Right kidney (tissue), 1 donor: ENCODE measurements at regions not wholly inside any gene's neighbourhood (a gene's known extent, or its start where the extent isn't known, plus 50 kb on each side); places are given as distances from the start of the nearest gene placed in this dataset.
A peak's percentile ranks its signal among the peaks of the same experiment; 100 is the strongest.
"Not testable (repeated sequence)": the region's sequence is repeated elsewhere in the genome, so short reads cannot be mapped to it uniquely, and the experiment has no call there.

Experiments
- DNase-seq: peaks from one replicate; pipeline ENCODE4 v3.0.0-alpha.2; 2016

DNA sequence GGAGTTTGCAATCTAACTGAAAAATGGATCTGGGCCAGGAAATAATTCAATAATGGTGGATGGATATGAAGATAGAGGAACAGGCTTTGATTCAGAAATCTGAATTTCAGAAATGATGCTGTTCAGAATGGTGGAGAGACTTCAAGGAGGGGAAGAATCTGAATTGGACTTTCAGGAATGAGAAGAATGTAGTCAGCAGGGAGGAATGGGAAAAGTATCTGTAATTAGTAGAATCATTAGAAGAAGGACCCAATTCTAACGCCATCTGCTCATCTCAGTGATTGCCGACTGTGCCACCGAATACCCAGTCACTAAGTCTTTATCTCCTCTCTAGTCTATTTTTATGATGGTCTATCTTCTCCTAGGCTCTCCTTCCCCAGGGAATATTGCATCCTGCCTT lies 363.2 kb downstream of the GALC start:
- no peak for DNase-seq

DNA sequence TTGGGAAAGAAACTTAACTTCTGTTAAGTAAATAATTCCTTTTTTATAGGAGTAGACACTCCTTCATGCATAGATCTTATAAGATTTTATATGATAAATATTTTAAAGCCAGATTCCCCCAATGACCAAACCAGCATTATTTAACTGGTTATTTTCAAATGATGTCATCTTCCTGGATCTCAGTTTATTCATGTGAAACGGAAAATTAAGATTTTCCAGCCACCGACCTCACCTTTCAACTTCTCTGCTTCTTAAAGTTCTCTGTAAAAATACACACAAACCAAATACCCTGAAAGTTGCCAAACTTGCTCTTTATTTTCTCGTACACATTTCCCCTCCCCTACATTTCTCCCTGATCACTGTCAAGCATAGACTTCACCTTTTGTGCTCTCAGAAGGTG lies 364.2 kb downstream of the GALC start:
- no peak for DNase-seq

DNA sequence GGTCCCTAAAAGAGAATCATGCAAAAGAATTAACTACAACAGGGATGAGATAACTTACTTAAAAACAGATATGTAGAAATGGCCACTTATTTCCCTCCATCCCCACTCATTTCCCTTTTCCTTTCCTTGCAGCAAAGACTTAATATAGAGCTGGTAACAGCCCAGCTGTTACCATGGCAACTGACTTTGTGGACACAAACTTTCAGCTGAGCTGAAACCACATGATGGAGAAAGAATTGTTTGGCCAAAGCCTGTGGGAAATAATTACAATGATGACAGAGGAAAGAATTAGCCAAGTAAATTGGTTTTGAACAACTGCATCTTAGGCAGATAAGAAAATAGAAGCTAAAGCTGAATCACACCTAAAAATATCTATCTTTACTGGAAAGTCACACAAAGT lies 364.9 kb downstream of the GALC start:
- DNase-seq, result no peak

DNA sequence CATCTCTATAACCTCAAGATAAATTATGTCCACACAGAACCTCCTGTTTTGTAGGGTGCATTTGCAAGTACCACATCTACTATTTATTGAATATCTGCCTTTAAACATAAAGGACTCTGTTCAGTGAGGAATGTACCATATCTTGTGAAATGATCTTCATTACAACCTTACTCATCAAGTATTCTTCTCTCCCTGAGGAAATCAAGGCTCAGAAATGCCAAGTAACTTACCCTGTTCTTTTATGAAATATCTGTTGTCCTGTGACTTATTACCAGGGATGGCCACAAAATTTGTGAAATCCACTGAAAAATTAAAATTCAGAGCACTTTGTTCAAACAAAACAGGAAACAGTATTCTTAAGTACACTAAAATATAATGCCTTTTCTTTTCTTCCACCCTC lies 366.7 kb downstream of the GALC start:
- no peak for DNase-seq

DNA sequence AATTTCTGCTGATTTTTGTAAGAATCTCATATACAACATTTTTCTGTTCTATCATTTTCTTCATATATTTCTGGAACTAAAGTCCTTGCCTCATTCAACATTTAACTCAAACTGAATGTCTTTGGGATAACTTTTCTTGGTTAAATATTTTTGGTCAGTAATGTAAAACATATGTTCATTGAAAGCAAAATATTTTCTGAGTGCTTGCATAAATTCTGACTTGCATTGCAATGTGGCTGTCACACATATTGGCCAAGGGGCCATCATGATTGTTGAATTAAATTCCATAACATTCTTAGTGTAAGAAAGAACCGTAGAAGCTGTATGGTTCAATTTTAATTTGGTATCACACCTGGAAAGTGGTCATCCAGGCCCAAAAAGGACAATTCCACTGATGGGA lies 369.4 kb downstream of the GALC start:
- no peak for DNase-seq

DNA sequence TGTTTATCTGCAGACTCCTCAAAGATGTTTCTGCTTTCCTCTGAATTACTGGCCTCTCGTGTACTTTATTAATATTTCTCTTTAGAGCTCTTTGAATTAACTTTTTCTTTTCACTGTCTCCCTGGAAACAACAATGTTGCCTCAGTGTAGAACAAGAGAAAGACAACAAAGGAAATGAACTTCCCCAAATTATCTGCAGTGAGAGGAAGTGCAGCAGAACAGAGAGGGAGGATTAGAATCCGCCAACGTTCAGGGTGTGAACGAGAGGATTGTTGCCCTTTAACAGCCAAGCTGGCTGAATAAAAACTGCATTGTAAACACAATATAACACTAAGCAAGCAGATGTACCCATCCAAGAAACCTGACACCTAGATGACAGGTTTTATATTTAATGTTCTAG lies 375.9 kb downstream of the GALC start:
- DNase-seq, result no peak

DNA sequence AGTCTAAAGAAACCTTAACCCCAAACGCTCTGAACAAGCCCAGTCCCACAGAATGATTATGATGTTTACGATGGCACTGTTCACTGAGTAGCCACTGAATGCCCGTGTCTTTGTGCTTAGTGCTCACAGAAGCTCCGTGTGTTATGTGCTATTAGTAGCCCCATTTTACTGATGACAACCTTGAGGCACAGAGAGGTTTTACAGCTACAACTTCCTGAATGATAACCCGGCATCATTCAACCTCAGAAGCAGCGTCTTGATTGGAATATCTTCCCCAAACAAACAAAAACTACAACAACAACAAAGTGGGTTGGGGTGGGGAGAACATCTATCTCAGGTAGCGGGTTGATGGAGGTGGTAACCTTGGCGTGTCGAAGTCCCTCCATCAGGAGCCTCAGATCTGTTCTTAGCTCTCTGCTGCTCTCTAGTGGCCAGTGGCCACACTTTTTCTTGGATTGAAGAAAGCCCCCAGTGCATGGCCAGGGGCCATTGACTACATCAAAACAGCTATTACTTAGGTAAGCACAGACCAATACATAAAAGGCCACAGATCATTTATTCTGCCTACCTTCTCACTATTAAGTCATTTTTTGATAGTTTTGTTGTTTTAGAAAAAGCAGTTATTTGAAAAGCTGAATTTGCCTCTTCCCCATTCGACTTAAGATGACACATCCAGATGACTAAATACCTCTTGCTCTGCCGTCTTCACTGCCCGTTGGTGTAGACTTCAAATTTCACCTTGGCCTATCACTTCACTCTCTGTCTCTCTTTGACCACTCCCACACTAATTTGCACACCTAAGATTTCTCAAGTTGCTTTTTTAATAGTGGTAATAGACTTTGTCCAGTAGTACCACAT lies 376.9 kb downstream of the GALC start:
- peak; percentile 49 for DNase-seq

DNA sequence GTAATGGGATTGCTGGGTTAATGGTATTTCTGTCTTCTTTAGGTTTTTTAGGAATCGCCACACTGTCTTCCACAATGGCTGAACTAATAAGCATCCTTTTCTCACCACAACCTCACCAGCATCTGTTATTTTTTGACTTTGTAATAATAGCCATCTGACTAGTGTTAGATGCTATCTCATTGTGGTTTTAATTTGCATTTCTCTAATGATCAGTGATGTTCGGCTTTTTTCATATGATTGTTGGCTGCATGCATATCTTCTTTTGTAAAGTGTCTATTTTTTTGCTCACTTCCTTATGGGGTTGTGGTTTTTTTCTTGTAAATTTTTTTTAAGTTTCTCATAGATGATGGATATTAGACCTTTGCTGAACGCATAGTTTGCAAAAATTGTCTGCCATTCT lies 377.9 kb downstream of the GALC start:
- DNase-seq, result no peak

DNA sequence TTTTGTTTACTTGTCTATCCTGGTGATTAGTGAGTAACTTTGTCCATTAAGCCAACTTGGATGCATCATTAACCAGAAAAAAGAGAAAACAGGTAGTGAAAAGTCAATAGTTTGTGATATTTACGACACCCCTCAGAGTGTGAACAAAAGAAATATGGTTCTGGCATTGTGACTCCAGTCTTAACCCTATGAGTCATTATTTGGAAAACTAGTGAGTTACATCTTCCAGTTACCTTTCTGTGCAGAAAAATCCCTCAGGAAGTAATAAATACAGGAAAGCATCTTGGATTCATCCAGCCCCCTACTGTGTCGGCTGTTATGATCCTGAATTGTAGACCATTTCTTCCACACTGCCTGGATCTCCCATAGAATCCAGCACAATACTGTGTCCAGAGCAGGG lies 379.1 kb downstream of the GALC start:
- DNase-seq, result no peak

DNA sequence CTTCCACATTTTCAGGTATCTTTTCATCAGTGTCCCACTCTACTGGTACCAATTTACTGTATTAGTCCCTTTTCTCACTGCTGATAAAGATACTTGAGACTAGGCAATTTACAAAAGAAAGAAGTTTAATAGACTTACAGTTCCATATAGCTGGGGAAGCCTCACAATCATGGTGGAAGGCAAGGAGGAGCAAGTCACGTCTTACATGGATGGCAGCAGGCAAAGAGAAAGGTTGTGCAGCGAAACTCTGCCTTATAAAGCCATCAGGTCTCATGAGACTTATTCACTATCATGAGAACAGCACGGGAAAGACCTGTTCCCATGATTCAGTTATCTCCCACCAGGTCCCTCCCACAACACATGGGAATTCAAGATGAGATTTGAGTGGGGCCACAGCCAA lies 385.9 kb downstream of the GALC start:
- DNase-seq, result not testable (repeated sequence)

DNA sequence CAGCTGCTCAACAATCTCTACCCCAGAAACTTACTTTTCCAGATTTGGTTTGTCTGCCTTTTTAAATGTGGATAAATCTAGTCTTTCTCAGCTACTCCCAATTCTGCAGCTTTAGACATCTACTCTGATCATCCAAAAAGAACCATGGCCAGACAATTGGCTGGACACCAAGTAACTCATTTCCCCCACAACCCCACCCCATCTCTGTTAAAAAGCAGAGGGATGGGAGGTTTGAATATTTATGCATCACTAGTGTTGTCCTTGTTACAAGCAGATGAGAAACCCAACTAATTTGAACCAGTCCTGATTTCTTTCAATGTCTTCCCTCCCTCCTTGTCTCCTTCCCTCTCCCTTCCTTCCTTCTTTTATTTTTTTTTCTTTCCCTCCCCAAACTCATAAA lies 391.9 kb downstream of the GALC start:
- no peak for DNase-seq

DNA sequence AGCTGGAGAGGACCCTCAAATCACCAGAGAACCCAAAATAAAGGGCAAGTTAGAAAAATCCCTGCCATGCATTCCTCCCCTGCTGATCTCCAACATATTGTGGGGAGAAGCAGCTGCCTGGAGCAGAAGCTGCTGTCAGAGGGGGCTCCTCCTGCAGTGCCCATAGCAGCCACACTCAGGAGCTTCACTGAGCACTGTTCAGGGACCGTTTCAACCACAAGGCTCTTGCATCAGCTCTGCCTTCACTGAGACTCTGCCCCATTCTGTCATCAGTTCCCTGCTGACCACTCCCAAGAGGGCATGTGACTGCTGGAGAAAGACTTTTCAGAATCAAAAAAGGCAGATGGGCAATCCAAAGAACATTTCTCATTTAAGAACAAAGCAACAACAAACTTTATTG lies 392.7 kb downstream of the GALC start:
- no peak for DNase-seq

DNA sequence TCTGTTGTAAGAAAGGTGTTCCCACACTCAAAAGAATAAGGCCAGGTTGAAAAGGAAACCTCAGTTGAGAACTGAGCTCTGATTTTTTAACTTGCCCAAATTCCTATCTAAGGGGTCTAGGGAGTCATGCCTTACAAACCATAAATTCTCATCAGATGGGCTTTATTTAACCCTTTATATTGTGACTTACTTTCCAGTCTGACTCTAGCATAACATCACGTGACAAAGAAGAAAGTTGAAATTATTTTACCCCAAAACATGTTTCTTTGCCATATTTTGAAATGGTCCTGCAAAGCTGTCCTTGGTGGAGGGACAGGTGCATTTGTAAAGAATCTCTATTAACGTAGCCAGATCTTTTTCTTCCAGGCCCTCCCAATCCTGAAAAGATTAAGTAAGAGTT lies 411.7 kb downstream of the GALC start:
- DNase-seq, result no peak

DNA sequence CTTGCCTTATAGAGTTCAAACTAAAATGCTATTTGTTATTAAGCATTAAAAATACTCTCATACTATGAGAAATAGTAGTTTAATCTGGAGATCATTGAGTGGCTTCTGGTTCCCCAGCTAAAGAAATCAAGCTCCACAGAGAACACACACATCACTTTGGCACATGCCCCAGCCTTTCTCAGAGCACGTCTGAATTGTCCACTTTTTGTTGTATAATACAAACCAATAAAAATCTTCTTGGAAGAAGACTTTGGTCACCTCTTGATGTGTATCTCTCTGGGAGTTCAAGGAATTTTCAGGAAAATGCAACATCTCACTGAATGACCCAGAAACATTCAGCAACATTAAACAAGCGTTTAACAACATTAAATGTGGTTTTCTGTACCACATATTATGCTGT lies 413.9 kb downstream of the GALC start:
- DNase-seq, result no peak

DNA sequence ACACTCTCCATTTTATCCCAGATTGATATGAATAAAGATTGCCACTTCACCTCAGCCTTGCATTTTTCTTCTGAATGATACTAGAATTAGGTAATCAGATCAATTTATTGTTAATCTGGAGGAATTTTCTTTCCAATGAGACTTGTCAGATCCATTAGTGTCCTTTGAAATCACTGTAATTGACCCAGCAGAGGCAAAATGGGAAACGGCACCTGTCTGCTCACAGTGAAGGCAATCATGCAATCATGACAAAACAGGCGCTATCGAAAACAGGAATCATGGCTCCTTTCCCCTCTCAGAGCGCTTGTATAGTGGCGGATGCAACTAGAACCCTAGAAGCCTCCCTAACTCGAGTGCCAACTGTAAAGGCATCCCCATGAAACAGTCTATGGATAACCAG lies 417.6 kb downstream of the GALC start:
- no peak for DNase-seq

DNA sequence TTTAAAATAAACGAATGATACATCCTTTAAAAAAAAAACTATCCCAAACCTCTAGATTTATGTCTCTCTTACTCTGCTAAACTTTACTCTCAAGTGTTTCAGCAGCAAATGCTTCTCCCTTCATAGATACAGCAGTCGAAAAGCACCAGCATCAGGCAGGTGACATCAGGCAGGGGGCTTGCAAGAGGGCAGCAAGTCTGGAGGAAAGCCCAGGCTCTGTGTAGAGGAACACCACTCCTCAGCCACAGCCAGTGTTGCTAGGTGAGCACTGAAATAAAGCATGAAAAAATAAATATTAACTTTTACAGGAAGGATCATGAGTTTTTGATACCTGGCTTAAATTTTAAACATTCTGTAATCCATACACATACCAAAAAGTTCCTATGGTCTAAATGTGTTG lies 419.4 kb downstream of the GALC start:
- DNase-seq, result no peak

DNA sequence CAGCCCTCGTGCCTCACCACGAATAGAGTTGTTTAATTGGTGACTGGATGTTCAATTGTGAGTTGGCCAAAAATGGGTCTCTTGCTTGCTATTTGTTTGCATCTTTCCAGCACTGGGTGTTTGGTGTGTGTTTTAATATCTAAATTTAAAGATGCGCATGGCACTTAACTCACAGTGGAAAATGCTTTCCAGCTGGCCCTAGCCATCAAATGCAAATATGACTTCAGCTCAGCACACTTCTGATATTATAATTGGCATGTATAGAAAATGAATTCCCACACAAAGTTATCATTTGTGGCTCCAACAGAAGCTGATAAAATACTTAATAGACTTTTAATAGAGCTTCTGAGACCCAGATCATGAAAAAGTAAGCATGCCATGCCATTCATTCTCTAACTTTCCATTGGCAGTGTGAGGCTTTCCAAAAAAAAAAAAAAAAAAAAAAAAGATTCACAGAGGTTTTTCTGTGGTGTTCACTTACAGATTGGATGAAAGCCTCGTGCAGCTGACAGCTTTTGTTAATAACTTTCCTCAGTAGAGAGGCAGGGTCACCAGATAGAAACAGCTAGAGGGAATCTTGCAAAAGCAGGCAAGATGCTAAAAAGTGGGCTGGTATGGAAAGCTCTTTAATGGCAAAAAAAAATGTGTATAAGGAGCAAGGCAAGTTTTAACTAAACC lies 425.2 kb downstream of the GALC start:
- DNase-seq, result no peak

DNA sequence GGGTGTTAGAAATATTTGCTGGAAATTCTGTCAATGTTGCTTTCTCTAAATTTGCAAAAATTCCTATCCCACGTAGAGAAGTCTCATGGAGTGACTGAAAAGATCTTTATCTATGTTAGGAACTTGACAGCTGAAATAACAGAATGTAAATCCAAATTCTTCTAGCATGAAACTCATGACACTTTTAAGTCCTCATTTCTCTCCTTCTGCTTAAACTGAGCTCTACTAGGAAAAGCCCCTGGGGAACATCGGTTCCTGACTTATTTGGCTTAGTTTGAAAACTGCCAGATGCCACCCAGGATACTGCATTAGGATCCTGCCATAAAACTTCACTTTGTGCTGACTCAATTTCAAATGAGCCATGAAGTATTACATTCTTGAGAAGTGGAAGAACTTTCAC lies 426.0 kb downstream of the GALC start:
- DNase-seq, result peak; percentile 4

DNA sequence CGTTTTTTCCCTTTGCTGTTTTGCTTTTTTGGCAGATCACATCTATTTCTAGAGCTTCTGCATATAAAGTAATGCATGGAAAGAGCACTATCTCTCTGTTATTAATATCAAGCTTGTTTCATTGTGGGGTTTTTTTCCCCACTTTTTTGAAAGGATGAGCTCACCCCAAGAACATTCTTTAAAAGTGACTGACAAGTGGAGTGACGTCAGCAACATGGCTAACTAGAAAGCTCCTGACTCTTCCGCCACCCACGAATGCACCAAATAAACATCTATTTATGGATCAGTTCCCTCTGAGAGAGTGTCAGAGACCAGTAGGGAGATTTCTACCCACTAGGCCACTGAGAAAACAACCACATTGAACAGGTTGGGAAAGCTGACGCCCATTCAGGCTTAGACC lies 445.4 kb downstream of the GALC start:
- no peak for DNase-seq

DNA sequence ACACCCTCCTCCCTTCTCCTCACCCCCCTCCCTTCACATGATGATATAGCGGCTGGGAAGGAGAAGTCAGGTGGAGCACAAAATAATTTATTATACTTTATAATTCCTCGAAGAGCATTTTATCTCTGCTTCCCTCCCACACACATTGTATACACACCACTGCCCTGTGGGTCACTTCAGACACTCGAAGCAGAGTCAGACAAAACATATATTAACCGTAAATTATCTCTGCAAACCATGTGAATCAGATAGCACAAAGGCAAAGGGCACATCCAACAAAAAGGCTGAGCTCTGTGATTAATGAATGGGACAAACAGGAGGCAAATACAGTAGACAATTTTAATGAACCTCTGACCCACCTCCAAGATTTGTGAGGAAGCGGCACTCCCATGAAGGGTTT lies 450.7 kb downstream of the GALC start:
- no peak for DNase-seq

DNA sequence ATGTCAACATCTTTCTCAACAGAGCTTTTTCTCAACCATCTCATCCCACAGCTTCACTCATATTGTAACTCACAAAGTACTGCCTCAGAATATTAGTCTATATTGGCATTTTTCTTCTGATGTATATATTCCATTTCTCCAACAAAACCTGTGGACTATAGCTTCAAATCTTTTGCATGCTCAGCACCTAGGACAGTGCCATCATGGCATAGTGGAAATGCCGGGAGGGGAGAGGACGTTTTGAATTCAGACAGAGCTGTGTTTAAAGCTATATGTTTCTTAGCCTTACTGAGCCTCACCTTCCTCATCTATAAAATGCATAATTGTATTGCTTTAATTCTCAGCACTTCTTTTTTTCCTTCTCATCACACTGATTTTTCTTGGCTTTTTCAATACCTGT lies 452.6 kb downstream of the GALC start:
- no peak for DNase-seq

DNA sequence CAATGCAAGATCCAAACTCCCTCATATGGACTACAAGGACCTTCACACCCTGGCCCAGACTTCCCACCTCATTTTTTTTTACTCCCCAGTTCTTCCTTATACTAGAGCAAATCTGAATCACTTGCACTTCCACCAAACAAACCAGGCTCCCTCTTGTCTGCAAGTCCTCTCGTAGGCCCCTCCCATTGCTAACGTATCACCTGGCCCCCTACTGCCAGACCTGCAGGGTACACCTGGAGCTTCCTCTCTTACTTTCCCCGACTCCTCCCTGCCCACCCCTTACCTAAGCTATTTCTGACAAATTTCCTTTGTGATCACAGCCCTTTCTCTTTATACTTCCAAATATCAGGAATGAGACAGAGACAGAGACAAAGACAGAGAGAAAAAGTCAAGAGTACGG lies 463.9 kb downstream of the GALC start:
- no peak for DNase-seq

DNA sequence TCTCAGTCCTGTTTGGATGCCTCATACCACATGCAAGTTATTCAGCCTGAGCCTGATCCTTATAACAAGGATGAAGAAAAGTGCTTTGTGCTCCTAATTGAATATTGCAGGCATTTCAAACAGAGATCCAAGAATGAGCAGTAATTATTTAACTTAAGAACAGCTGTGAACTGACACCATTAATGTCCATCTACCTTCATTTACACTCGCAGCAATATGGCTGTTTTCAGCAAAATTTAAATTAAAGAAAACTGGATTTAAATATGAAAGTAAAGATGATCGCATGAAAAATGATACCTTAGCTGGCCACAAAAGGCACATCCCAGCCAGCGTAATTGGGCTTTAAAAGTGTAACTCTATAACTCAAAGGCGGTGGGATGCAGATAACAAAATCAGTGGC lies 466.3 kb downstream of the GALC start:
- no peak for DNase-seq

DNA sequence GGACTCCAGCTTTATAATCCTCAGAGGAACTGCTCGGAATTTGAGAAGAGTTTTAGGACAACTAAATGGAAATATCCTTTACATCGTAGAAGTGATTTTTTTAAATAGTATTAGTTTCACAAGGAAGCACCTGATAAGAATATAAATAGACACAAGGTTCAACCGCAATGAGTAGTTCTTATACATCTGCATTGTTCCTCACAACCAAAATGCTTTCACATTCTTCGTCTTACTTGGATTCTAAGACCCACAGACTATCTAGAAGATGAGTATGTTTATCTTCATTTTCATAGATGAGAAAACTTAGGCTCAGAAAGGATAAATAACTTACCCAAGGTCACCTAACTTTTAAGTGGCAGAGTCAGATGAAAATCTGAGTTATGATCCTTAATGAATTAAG lies 469.0 kb downstream of the GALC start:
- no peak for DNase-seq
